Heart left ventricle (tissue), 16 donors: ENCODE measurements at regions not wholly inside any gene's neighbourhood (a gene's known extent, or its start where the extent isn't known, plus 50 kb on each side); places are given as distances from the start of the nearest gene placed in this dataset.
"Not testable (repeated sequence)": the region's sequence is repeated elsewhere in the genome, so short reads cannot be mapped to it uniquely, and the experiment has no call there.

Experiments used
- ATAC-seq, 4 donors: fragments of 200-7000 bp; cut with Tn5 transposase; one replicate each; pipeline ENCODE4 v1.9.1; 2020 to 2022; ENCODE audit warnings: moderate library complexity in 4 of 4, mild to moderate bottlenecking in 3 of 4, moderate number of reproducible peaks in 1 of 4
- DNase-seq, 5 donors: peaks; one replicate each; pipeline ENCODE4 v3.0.0-alpha.2; 2020
- H3K27ac ChIP-seq, 12 donors: fragments of 200-600 bp; sonication (generic) in 4 of 12; one replicate each; pipeline versions ENCODE4 v1.5.0 to v1.8.0; 2016 to 2022; ENCODE audit warnings: mild to moderate bottlenecking in 2 of 12
- H3K27me3 ChIP-seq, 9 donors: fragments of 200-600 bp; sonication (generic) in 2 of 9; one replicate each; pipeline versions ENCODE4 v1.5.1 to v1.8.0; 2016 to 2022; ENCODE audit warnings: mild to moderate bottlenecking in 3 of 9
- H3K36me3 ChIP-seq, 9 donors: fragments of 200-600 bp; sonication (generic) in 2 of 9; one replicate each; pipeline versions ENCODE4 v1.5.0 to v1.8.0; 2018 to 2022; ENCODE audit warnings: mild to moderate bottlenecking in 2 of 9
- H3K4me1 ChIP-seq, 12 donors: fragments of 200-600 bp; sonication (generic) in 4 of 12; one replicate each; pipeline versions ENCODE4 v1.5.0 to v1.8.0; 2016 to 2022; ENCODE audit warnings: mild to moderate bottlenecking in 3 of 12
- H3K4me3 ChIP-seq, 12 donors: fragments of 200-600 bp; sonication (generic) in 4 of 12; one replicate each; pipeline versions ENCODE4 v1.5.0 to v1.8.0; 2017 to 2022; ENCODE audit warnings: mild to moderate bottlenecking in 9 of 12, moderate library complexity in 4 of 12
- H3K9me3 ChIP-seq, 12 donors: fragments of 200-600 bp; sonication (generic) in 4 of 12; one replicate each; pipeline versions ENCODE4 v1.5.0 to v1.8.0; 2016 to 2022; ENCODE audit warnings: mild to moderate bottlenecking in 1 of 12
- CTCF ChIP-seq, 12 donors: fragments of 200-600 bp; sonication (generic) in 4 of 12; IDR thresholded peaks; one replicate each; pipeline versions ENCODE4 v1.5.0 to v1.8.0; 2018 to 2022; ENCODE audit warnings: antibody characterized with exemption in 12 of 12, mild to moderate bottlenecking in 5 of 12
- POLR2A ChIP-seq, 2 donors: fragments of 450-650 bp; IDR thresholded peaks; one replicate each; pipeline ENCODE4 v1.6.1; 2017; ENCODE audit warnings: antibody characterized with exemption in 2 of 2, mild to moderate bottlenecking in 2 of 2, moderate library complexity in 2 of 2
- WGBS, 4 donors: extraction: QIAGEN DNeasy Blood & Tissue Kit in 2 of 4; methylation state at CpG; one replicate each; pipeline versions ENCODE4 v1.1.5 to v1.1.7; 2013 to 2018; 5-methylcytosine and 5-hydroxymethylcytosine counted together
- intact Hi-C, 10 donors: fragments of 100-400 bp; cut with DNase I; formaldehyde crosslinking; loops; one replicate each; pipeline versions ENCODE4 v1.11.1 to v1.14.2; 2022
- donor health status: ischemic (EF 13 %, LVEDD 7.1; RV severe dilation, severe dysfunction).
- donor health status: healthy with polysubstance abuse.
- donor health status: DM: no; HTN: yes; CAD: no.
- donor health status: DM: no; HTN: no; CAD: no.
- donor health status: ischemic (EF 25% LVEDD 6.9; RV normal size, moderate dysfunction).
- donor health status: ischemic (EF 25% LVEDD 5.7; RV mildly dilated, moderate dysfunction).
- donor health status: healthy.
- donor health status: DM: yes; HTN: yes; CAD: no.
- donor health status: ischemic (EF 35%, LVEDD 5.7; RV mildly dilated, moderate dysfunction).
- donor health status: nonischemic (EF 11% LVEDD 7.7; RV severe dilation, severe dysfunction).
- donor health status: DM: yes; HTN: yes; CAD: no.
- donor health status: PGD.
- donor health status: ischemic (EF 29% LVEDD 5.4; RV normal size, mild dysfunction).
- donor health status: nonischemic (EF 23%, LVEDD 6.1; RV moderate dilation, normal function).

GRCh38 chr7:57202274-57202673, 70.0 kb upstream of the ZNF479 start:
- Histone ChIP-seq H3K36me3 (no peaks in the 10 kb centered on the region), H3K4me3 (no peak overlapping the region), H3K27me3 (no peaks in the 10 kb centered on the region), H3K9me3 (peaks cover 0 to 29% (median 12%) of the 10 kb centered on the region in 12 donors), H3K27ac (no peak overlapping the region), H3K4me1 (no peaks in the 10 kb centered on the region)
- TF ChIP-seq POLR2A (IDR thresholded peaks at IDR 0.05): no peak
- TF ChIP-seq CTCF (IDR thresholded peaks at IDR 0.05): no peak
- intact Hi-C loops: no loop called here
- no peak for DNase-seq
- WGBS, 4 donors: 67 to 79% (median 74%) methylated on average over 9 of the region's 9 CpGs
- no peak for ATAC-seq

- DNase-seq: no peak
- intact Hi-C loops: no loop called here
- H3K36me3 ChIP-seq: no peaks in the 10 kb centered on the region
- no peak overlapping the region for H3K4me3 ChIP-seq
- no peak overlapping the region for H3K27ac ChIP-seq
- no peak for ATAC-seq
- peaks cover 0 to 29% (median 12%) of the 10 kb centered on the region in 12 donors for H3K9me3 ChIP-seq
- WGBS, 4 donors: 31 to 57% (median 44%) methylated on average over 32 to 51 of the region's 51 CpGs
- H3K27me3 ChIP-seq: no peaks in the 10 kb centered on the region
- TF ChIP-seq POLR2A (IDR thresholded peaks at IDR 0.05): no peak
- TF ChIP-seq CTCF (IDR thresholded peaks at IDR 0.05): no peak
- no peaks in the 10 kb centered on the region for H3K4me1 ChIP-seq
These were observed 71.0 kb upstream of the ZNF479 start for GRCh38 chr7:57203161-57203791.

GRCh38 chr7:57203858-57204257, 71.6 kb upstream of the ZNF479 start:
- H3K4me3 ChIP-seq, H3K27ac ChIP-seq, ATAC-seq, intact Hi-C loops, H3K27me3 ChIP-seq, H3K4me1 ChIP-seq, DNase-seq, H3K36me3 ChIP-seq: not testable (repeated sequence)
- WGBS, 4 donors: 50 to 65% (median 57%) methylated on average over 8 to 15 of the region's 15 CpGs
- H3K9me3 ChIP-seq: peaks cover 0 to 29% (median 12%) of the 10 kb centered on the region in 12 donors

GRCh38 chr7:57204411-57204811, 72.2 kb upstream of the ZNF479 start:
- intact Hi-C loops: no loop called here
- Histone ChIP-seq H3K4me1 (no peaks in the 10 kb centered on the region), H3K4me3 (no peak overlapping the region), H3K36me3 (no peaks in the 10 kb centered on the region), H3K27me3 (no peaks in the 10 kb centered on the region), H3K9me3 (peaks cover 0 to 29% (median 11%) of the 10 kb centered on the region in 12 donors), H3K27ac (no peak overlapping the region)
- DNase-seq: no peak
- ATAC-seq: no peak
- 81 to 91% (median 89%) methylated on average over 6 to 10 of the region's 10 CpGs for WGBS, 4 donors
- TF ChIP-seq CTCF (IDR thresholded peaks at IDR 0.05): no peak
- no peak for TF ChIP-seq POLR2A (IDR thresholded peaks at IDR 0.05)

GRCh38 chr7:57205000-57205399, 72.8 kb upstream of the ZNF479 start:
- H3K36me3 ChIP-seq: no peaks in the 10 kb centered on the region
- ATAC-seq: no peak
- H3K4me3 ChIP-seq: no peak overlapping the region
- peaks cover 0 to 29% (median 9%) of the 10 kb centered on the region in 12 donors for H3K9me3 ChIP-seq
- TF ChIP-seq CTCF (IDR thresholded peaks at IDR 0.05) (no peak), POLR2A (IDR thresholded peaks at IDR 0.05) (no peak)
- H3K27me3 ChIP-seq: no peaks in the 10 kb centered on the region
- H3K27ac ChIP-seq: no peak overlapping the region
- WGBS, 4 donors: 86 to 91% (median 88%) methylated on average over 7 of the region's 7 CpGs
- intact Hi-C loops: no loop called here
- H3K4me1 ChIP-seq: no peaks in the 10 kb centered on the region
- no peak for DNase-seq
